ENCODE measurements at regions not wholly inside any gene's neighbourhood (a gene's known extent, or its start where the extent isn't known, plus 50 kb on each side); places are given as distances from the start of the nearest gene placed in this dataset.

GRCh38 chr7:104960741-104961448, 53.1 kb upstream of the KMT2E start:
- TF ChIP-seq CTCF (optimal IDR thresholded peaks at IDR 0.05 in 1 of 3, IDR thresholded peaks at IDR 0.05 in 1 of 3, conservative IDR thresholded peaks at IDR 0.05 in 1 of 3; ENCODE audit: extremely low read depth in 1 of 3, insufficient read depth in 2 of 3, low read length in 3 of 3) = no peak
- TF ChIP-seq EZH2 (IDR thresholded peaks at IDR 0.05; ENCODE audit: low read length) = no peak
- DNase-seq (ENCODE audit: low read depth, low spot score) (no peak), FAIRE-seq (no peak)
- Histone ChIP-seq H3K9me3 (ENCODE audit: control insufficient read depth, low read depth, low read length) (no peaks in the 10 kb centered on the region), H3K9me1 (ENCODE audit: control insufficient read depth, extremely low read depth, insufficient read depth, low read length) (peaks cover 4% of the 10 kb centered on the region), H3K27me3 (ENCODE audit: control insufficient read depth, extremely low read depth, insufficient read depth, low read length) (no peaks in the 10 kb centered on the region), H3K4me1 (ENCODE audit: control insufficient read depth, extremely low read depth, insufficient read depth, low read length) (peaks cover 38% of the 10 kb centered on the region), H2AFZ (ENCODE audit: control insufficient read depth, low read length) (peak overlapping the region; percentile 70), H3K4me3 (ENCODE audit: control insufficient read depth in 2 of 3, extremely low read depth in 1 of 3, insufficient read depth in 2 of 3, low read depth in 1 of 3, low read length in 3 of 3) (no peak overlapping the region), H3K4me2 (ENCODE audit: control insufficient read depth, extremely low read depth, insufficient read depth, low read depth, low read length) (no peak overlapping the region), H4K20me1 (ENCODE audit: control insufficient read depth, extremely low read depth, insufficient read depth, low read length) (no peaks in the 10 kb centered on the region), H3K79me2 (ENCODE audit: control insufficient read depth, insufficient read depth, low read length) (no peaks in the 10 kb centered on the region), H3K27ac (ENCODE audit: control insufficient read depth, insufficient read depth, low read length) (peak overlapping the region; percentile 69), H3K9ac (ENCODE audit: control insufficient read depth, extremely low read depth, insufficient read depth, low read length) (no peak overlapping the region), H3K36me3 (ENCODE audit: control insufficient read depth in 2 of 2, extremely low read depth in 1 of 2, insufficient read depth in 2 of 2, low read length in 2 of 2) (no peaks in the 10 kb centered on the region)
- dilution Hi-C loops (cut with MboI; ENCODE audit: extremely low pct_ligation_motif_present, low sequenced_read_pairs) = no loop called here

GRCh38 chr7:104961821-104962220, 52.2 kb upstream of the KMT2E start:
- Histone ChIP-seq H3K79me2 (ENCODE audit: control insufficient read depth, insufficient read depth, low read length) (no peaks in the 10 kb centered on the region), H4K20me1 (ENCODE audit: control insufficient read depth, extremely low read depth, insufficient read depth, low read length) (no peaks in the 10 kb centered on the region), H3K4me2 (ENCODE audit: control insufficient read depth, extremely low read depth, insufficient read depth, low read depth, low read length) (peak overlapping the region; percentile 89), H3K9me1 (ENCODE audit: control insufficient read depth, extremely low read depth, insufficient read depth, low read length) (peaks cover 4% of the 10 kb centered on the region), H3K9me3 (ENCODE audit: control insufficient read depth, low read depth, low read length) (no peaks in the 10 kb centered on the region), H3K36me3 (ENCODE audit: control insufficient read depth in 2 of 2, extremely low read depth in 1 of 2, insufficient read depth in 2 of 2, low read length in 2 of 2) (no peaks in the 10 kb centered on the region), H3K4me3 (ENCODE audit: control insufficient read depth in 2 of 3, extremely low read depth in 1 of 3, insufficient read depth in 2 of 3, low read depth in 1 of 3, low read length in 3 of 3) (no peak overlapping the region), H3K27ac (ENCODE audit: control insufficient read depth, insufficient read depth, low read length) (peak overlapping the region; percentile 91), H3K27me3 (ENCODE audit: control insufficient read depth, extremely low read depth, insufficient read depth, low read length) (no peaks in the 10 kb centered on the region), H3K4me1 (ENCODE audit: control insufficient read depth, extremely low read depth, insufficient read depth, low read length) (peaks cover 37% of the 10 kb centered on the region), H2AFZ (ENCODE audit: control insufficient read depth, low read length) (no peak overlapping the region), H3K9ac (ENCODE audit: control insufficient read depth, extremely low read depth, insufficient read depth, low read length) (no peak overlapping the region)
- dilution Hi-C loops (cut with MboI; ENCODE audit: extremely low pct_ligation_motif_present, low sequenced_read_pairs) = no loop called here
- DNase-seq (ENCODE audit: low read depth, low spot score) (no peak), FAIRE-seq (no peak)
- TF ChIP-seq CTCF (optimal IDR thresholded peaks at IDR 0.05 in 1 of 3, IDR thresholded peaks at IDR 0.05 in 1 of 3, conservative IDR thresholded peaks at IDR 0.05 in 1 of 3; ENCODE audit: extremely low read depth in 1 of 3, insufficient read depth in 2 of 3, low read length in 3 of 3) (no peak), EZH2 (IDR thresholded peaks at IDR 0.05; ENCODE audit: low read length) (no peak)
